ENCODE measurements at regions not wholly inside any gene's neighbourhood (a gene's known extent, or its start where the extent isn't known, plus 50 kb on each side); places are given as distances from the start of the nearest gene placed in this dataset.

DNA sequence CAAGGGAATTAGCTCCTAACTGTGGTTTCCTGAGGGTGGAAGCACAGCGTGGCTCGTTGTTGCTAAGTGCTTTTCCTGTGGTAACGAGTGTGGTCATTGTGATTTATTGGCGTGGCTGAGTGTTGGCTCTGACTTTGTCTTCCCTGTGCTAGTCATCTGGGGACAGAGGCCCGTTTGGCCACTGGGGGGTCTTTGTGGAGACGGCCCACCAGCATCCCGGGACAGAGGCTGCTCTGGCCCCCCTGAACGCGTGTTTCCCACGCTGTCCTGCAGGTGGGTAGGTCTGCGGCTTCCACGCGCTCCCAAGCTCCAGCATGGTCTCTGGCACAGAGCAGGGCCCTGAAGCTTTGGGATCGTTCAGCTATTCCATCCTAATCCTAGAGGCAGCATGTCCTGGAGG is 1040.0 kb downstream of the TBC1D22A start:
- TF ChIP-seq EZH2phosphoT487 (IDR thresholded peaks at IDR 0.05; ENCODE audit: unreplicated experiment) (no peak), POLR2AphosphoS5 (IDR thresholded peaks at IDR 0.05; ENCODE audit: low read depth) (no peak), EZH2 (IDR thresholded peaks at IDR 0.05; ENCODE audit: low read depth, unreplicated experiment) (no peak), STAT1 (IDR thresholded peaks at IDR 0.05; ENCODE audit: unreplicated experiment) (no peak), NANOG (IDR thresholded peaks at IDR 0.05; ENCODE audit: borderline replicate concordance) (no peak), CREB1 (CRISPR knock-in tag; IDR thresholded peaks at IDR 0.05; ENCODE audit: low read depth) (no peak), ZNF331 (CRISPR knock-in tag; IDR thresholded peaks at IDR 0.05; ENCODE audit: low read depth) (no peak), JUNB (IDR thresholded peaks at IDR 0.05; ENCODE audit: unreplicated experiment) (no peak)
- TF ChIP-seq, protein P1, sequence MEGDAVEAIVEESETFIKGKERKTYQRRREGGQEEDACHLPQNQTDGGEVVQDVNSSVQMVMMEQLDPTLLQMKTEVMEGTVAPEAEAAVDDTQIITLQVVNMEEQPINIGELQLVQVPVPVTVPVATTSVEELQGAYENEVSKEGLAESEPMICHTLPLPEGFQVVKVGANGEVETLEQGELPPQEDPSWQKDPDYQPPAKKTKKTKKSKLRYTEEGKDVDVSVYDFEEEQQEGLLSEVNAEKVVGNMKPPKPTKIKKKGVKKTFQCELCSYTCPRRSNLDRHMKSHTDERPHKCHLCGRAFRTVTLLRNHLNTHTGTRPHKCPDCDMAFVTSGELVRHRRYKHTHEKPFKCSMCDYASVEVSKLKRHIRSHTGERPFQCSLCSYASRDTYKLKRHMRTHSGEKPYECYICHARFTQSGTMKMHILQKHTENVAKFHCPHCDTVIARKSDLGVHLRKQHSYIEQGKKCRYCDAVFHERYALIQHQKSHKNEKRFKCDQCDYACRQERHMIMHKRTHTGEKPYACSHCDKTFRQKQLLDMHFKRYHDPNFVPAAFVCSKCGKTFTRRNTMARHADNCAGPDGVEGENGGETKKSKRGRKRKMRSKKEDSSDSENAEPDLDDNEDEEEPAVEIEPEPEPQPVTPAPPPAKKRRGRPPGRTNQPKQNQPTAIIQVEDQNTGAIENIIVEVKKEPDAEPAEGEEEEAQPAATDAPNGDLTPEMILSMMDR (conservative IDR thresholded peaks at IDR 0.05; ENCODE audit: low read depth in 2 of 2) = no peak
- TF ChIP-seq, protein P2, sequence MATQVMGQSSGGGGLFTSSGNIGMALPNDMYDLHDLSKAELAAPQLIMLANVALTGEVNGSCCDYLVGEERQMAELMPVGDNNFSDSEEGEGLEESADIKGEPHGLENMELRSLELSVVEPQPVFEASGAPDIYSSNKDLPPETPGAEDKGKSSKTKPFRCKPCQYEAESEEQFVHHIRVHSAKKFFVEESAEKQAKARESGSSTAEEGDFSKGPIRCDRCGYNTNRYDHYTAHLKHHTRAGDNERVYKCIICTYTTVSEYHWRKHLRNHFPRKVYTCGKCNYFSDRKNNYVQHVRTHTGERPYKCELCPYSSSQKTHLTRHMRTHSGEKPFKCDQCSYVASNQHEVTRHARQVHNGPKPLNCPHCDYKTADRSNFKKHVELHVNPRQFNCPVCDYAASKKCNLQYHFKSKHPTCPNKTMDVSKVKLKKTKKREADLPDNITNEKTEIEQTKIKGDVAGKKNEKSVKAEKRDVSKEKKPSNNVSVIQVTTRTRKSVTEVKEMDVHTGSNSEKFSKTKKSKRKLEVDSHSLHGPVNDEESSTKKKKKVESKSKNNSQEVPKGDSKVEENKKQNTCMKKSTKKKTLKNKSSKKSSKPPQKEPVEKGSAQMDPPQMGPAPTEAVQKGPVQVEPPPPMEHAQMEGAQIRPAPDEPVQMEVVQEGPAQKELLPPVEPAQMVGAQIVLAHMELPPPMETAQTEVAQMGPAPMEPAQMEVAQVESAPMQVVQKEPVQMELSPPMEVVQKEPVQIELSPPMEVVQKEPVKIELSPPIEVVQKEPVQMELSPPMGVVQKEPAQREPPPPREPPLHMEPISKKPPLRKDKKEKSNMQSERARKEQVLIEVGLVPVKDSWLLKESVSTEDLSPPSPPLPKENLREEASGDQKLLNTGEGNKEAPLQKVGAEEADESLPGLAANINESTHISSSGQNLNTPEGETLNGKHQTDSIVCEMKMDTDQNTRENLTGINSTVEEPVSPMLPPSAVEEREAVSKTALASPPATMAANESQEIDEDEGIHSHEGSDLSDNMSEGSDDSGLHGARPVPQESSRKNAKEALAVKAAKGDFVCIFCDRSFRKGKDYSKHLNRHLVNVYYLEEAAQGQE (IDR thresholded peaks at IDR 0.05; ENCODE audit: unreplicated experiment) = no peak
- TF ChIP-seq, protein P3, sequence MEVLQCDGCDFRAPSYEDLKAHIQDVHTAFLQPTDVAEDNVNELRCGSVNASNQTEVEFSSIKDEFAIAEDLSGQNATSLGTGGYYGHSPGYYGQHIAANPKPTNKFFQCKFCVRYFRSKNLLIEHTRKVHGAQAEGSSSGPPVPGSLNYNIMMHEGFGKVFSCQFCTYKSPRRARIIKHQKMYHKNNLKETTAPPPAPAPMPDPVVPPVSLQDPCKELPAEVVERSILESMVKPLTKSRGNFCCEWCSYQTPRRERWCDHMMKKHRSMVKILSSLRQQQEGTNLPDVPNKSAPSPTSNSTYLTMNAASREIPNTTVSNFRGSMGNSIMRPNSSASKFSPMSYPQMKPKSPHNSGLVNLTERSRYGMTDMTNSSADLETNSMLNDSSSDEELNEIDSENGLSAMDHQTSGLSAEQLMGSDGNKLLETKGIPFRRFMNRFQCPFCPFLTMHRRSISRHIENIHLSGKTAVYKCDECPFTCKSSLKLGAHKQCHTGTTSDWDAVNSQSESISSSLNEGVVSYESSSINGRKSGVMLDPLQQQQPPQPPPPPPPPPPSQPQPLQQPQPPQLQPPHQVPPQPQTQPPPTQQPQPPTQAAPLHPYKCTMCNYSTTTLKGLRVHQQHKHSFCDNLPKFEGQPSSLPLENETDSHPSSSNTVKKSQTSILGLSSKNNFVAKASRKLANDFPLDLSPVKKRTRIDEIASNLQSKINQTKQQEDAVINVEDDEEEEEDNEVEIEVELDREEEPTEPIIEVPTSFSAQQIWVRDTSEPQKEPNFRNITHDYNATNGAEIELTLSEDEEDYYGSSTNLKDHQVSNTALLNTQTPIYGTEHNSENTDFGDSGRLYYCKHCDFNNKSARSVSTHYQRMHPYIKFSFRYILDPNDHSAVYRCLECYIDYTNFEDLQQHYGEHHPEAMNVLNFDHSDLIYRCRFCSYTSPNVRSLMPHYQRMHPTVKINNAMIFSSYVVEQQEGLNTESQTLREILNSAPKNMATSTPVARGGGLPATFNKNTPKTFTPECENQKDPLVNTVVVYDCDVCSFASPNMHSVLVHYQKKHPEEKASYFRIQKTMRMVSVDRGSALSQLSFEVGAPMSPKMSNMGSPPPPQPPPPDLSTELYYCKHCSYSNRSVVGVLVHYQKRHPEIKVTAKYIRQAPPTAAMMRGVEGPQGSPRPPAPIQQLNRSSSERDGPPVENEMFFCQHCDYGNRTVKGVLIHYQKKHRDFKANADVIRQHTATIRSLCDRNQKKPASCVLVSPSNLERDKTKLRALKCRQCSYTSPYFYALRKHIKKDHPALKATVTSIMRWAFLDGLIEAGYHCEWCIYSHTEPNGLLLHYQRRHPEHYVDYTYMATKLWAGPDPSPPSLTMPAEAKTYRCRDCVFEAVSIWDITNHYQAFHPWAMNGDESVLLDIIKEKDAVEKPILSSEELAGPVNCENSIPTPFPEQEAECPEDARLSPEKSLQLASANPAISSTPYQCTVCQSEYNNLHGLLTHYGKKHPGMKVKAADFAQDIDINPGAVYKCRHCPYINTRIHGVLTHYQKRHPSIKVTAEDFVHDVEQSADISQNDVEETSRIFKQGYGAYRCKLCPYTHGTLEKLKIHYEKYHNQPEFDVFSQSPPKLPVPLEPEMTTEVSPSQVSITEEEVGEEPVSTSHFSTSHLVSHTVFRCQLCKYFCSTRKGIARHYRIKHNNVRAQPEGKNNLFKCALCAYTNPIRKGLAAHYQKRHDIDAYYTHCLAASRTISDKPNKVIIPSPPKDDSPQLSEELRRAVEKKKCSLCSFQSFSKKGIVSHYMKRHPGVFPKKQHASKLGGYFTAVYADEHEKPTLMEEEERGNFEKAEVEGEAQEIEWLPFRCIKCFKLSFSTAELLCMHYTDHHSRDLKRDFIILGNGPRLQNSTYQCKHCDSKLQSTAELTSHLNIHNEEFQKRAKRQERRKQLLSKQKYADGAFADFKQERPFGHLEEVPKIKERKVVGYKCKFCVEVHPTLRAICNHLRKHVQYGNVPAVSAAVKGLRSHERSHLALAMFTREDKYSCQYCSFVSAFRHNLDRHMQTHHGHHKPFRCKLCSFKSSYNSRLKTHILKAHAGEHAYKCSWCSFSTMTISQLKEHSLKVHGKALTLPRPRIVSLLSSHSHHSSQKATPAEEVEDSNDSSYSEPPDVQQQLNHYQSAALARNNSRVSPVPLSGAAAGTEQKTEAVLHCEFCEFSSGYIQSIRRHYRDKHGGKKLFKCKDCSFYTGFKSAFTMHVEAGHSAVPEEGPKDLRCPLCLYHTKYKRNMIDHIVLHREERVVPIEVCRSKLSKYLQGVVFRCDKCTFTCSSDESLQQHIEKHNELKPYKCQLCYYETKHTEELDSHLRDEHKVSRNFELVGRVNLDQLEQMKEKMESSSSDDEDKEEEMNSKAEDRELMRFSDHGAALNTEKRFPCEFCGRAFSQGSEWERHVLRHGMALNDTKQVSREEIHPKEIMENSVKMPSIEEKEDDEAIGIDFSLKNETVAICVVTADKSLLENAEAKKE (CRISPR knock-in tag; IDR thresholded peaks at IDR 0.05) = no peak
- TF ChIP-seq, protein P4, sequence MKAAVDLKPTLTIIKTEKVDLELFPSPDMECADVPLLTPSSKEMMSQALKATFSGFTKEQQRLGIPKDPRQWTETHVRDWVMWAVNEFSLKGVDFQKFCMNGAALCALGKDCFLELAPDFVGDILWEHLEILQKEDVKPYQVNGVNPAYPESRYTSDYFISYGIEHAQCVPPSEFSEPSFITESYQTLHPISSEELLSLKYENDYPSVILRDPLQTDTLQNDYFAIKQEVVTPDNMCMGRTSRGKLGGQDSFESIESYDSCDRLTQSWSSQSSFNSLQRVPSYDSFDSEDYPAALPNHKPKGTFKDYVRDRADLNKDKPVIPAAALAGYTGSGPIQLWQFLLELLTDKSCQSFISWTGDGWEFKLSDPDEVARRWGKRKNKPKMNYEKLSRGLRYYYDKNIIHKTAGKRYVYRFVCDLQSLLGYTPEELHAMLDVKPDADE (IDR thresholded peaks at IDR 0.05) = no peak

All from GM23338 (cell line).